ENCODE measurements at regions not wholly inside any gene's neighbourhood (a gene's known extent, or its start where the extent isn't known, plus 50 kb on each side); places are given as distances from the start of the nearest gene placed in this dataset.

GRCh38 chr1:195941795-195942194, 666.4 kb downstream of the KCNT2 start:
- TF ChIP-seq CSRNP3 (CRISPR knock-in tag; IDR thresholded peaks at IDR 0.05) (no peak), PATZ1 (CRISPR knock-in tag; IDR thresholded peaks at IDR 0.05; ENCODE audit: borderline replicate concordance) (no peak), ARNTL (CRISPR knock-in tag; IDR thresholded peaks at IDR 0.05; ENCODE audit: borderline replicate concordance, low read depth) (no peak)
